A549 (cell line): ENCODE measurements at regions not wholly inside any gene's neighbourhood (a gene's known extent, or its start where the extent isn't known, plus 50 kb on each side); places are given as distances from the start of the nearest gene placed in this dataset.

Experiments
- CBX8 ChIP-seq: fragments of 200-600 bp; sonication (generic); IDR thresholded peaks from 2 replicates; pipeline ENCODE4 v1.6.1; 2016
- CTCF ChIP-seq: fragments of >200 bp; sonication (Bioruptor Twin); formaldehyde crosslinking; IDR thresholded peaks from 3 replicates; pipeline ENCODE4 v1.5.1; 2016
- EHMT2 ChIP-seq: fragments of 200-600 bp; sonication (generic); IDR thresholded peaks from 2 replicates; pipeline ENCODE4 v1.6.1; 2016; ENCODE audit warnings: antibody characterized with exemption, low read depth, mild to moderate bottlenecking, moderate library complexity
- FOSL2 ChIP-seq, 2 experiments: fragments of 450-650 bp in 1 of 2; fragments of >200 bp in 1 of 2; sonication (Bioruptor Twin) in 1 of 2; formaldehyde crosslinking; IDR thresholded peaks; 2 replicates each; pipeline versions ENCODE4 v1.5.0 to v1.6.1; 2016 to 2020; ENCODE audit warnings: mild to moderate bottlenecking in 1 of 2, moderate library complexity in 1 of 2
- NFE2L2 ChIP-seq: fragments of 150-350 bp; conservative IDR thresholded peaks from 2 replicates; pipeline ENCODE4 v1.6.1; 2014; ENCODE audit warnings: low read length
- POLR2A ChIP-seq: IDR thresholded peaks from 2 replicates; pipeline ENCODE4 v1.6.1; 2012; ENCODE audit warnings: mild to moderate bottlenecking, low read length
- USF2 ChIP-seq: fragments of 450-650 bp; IDR thresholded peaks from 2 replicates; pipeline ENCODE4 v1.6.1; 2014; ENCODE audit warnings: antibody characterized with exemption
- ZFP36 ChIP-seq: fragments of 450-650 bp; IDR thresholded peaks from 2 replicates; pipeline ENCODE4 v1.6.1; 2014; ENCODE audit warnings: borderline replicate concordance; ENCODE audit not compliant: partially characterized antibody

- TF ChIP-seq ZFP36: no peak
- TF ChIP-seq POLR2A: no peak
- TF ChIP-seq EHMT2: no peak
- TF ChIP-seq CTCF: no peak
- no peak for TF ChIP-seq FOSL2 (IDR thresholded peaks at IDR 0.05)
- no peak for TF ChIP-seq FOSL2 (CRISPR knock-in tag; IDR thresholded peaks at IDR 0.05)
- no peak for TF ChIP-seq USF2
- no peak for TF ChIP-seq NFE2L2
- no peak for TF ChIP-seq CBX8
Measured at GRCh38 chr13:40167327-40167726, 499.1 kb downstream of the FOXO1 start.
